CD1c-positive myeloid dendritic cell (primary cell): ENCODE measurements at regions not wholly inside any gene's neighbourhood (a gene's known extent, or its start where the extent isn't known, plus 50 kb on each side); places are given as distances from the start of the nearest gene placed in this dataset.

ENCODE experiments used
- DNase-seq: peaks from one replicate; pipeline ENCODE4 v3.0.0-alpha.2; 2016; ENCODE audit errors: extremely low spot score

DNA sequence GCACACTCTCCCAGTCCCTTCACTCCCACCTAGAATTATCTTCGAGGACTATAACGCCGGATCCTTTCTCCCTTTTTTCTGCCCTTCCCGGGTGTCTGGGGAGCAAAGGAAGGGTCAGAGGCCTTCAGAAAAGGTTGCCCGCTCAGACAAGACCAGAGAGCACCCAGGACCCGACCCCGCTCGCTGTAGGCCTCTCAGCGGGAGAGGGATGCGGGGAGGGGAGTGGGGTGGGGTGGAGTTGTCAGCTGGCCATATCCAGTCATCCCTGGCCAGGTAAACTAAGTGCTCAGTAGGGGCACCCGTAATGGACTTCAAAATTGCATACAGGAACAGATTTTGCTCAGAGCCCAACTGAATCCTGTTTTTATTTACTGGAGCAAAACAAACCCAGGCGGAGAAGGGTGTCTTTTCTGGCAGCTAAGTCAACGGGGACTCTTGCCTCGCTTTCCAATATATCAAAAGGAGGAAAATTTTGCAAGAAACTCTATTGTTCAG, 65.0 kb downstream of the NOL4 start:
- no peak for DNase-seq

DNA sequence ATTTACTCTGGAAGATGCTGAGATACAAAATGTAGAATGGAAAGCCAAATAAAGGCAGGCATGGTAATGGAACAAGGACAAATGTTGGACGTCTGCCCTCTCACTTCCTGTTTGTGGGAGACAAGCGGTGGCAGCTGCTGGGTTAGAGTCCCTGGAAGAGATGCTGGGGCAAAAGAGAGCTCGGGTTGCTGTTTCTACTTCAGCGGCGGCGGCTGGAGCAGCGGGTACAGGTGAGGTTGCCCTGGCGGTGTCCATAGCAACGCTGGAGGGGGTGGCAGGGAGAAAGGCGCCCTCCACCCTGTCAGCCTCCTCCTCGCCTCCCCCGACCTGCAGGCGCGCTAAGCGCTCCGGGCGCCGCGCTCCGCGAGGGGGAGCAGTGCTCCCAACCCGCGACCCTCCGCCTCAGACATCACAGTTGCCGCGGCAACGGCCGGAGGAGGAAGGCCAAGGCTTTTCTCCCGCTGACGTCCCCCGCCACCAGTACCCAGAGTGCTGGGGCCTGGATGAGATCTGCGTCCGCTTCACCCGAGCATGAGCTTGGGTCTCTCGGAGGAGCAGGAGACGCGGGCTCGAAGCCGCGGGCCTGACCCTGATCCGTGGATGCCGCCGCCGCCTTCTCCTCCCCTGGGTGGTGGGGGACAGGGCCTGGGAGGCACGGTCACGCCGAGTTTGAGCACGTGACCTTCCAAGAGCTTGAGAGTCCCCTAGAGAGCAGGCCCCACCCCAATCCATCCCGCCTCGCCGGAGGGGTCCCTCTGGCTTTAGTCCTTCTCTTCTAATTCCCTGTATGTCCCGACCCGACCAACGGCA, 65.6 kb downstream of the NOL4 start:
- DNase-seq: no peak

DNA sequence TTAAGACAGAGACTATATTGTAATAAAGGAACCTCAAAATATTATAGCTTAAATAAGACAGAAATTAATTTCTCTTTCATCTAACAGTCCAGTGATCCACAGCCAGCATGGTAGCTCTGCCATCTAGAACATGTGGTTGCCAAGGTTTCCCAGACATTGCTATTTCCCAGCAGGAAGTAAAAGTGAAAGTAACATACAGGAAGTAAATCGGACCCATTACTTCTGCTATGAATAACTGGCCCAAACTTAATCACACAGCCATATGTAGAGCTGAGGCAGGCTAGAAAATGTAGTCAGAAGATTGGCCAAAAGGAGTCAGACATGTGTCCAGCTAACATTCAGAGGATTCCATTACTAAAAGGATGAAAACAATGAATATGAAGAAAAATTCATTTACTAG, 71.0 kb downstream of the NOL4 start:
- DNase-seq: no peak

DNA sequence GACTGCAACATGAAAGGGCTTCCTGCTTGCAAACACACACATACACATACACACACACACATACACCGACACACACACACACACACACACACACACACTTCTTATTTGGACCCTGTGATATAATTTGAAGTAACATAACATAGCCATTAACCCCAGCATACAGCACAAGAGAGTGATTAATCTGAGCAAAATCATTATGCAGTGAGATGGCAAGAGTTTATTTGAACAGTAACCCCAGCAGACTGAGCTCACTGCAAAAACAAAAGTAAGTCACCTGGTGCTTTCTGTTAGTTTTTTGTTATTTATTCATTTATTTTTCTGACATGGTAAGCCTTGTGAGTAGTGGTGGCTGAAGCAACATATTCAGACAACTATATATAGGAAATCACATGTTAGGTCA, 93.7 kb downstream of the NOL4 start:
- no peak for DNase-seq

DNA sequence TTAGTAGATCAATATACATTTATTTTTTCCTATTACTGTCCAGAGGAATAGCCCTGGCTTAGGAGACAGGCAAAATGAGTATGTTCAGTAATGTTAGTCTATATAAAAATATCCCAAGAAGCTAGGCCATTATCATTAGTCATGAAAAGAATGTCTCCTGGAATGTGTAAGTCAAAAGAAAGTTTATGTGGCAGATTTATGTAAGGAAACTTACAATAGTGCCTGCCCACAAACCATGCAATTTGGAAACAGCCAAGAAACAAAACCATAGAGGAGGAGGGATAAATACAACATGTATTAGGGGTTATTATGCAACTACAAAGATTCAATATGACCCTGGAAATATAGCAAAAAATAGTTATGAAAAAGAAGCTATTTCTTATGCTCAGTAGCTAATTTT, 96.3 kb downstream of the NOL4 start:
- no peak for DNase-seq

DNA sequence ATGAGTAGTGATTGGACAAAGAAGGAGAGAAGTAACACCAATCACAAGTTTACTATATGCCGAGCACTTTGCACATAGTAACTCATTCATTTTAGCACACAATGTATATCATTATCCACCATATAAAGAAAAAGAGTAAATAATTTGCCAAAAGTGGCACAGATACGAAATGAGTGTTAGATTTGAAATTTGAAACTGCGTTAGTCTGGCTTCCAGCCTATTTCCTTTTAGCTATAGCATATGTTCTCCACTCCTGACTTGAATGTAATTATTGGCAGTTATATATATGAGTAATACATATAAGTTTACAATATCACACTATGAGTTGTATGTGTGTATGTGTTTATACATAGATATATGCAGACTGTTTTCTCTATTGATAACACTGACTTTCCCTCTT, 98.6 kb downstream of the NOL4 start:
- no peak for DNase-seq

DNA sequence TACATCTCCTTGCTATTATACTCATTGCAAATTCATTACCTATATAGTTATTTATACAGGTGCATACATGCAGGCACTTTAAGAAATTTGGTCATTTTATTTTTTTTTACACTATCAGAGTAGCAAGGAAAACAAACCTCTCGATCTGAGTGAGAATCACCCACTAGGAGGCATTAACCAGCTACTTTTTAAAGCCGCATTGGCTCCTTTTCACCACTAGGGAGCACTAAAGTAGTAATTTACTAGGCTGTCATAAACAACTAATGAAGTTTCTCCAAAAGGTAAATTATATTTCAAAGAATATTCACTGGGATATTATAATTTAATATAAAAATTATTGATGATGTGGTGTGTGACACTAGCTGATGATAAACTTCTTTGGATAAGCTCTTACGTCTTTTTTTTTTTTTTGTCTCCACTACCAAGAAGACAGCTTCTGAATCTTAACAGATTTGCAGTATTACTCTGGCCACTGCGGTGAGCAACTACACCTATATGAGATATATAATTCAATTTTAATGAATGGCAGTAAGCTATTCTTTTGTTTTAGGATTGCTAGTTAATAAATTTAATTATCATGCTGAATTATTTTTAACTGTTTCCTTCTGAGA, 101.9 kb downstream of the NOL4 start:
- DNase-seq: peak; percentile 62

DNA sequence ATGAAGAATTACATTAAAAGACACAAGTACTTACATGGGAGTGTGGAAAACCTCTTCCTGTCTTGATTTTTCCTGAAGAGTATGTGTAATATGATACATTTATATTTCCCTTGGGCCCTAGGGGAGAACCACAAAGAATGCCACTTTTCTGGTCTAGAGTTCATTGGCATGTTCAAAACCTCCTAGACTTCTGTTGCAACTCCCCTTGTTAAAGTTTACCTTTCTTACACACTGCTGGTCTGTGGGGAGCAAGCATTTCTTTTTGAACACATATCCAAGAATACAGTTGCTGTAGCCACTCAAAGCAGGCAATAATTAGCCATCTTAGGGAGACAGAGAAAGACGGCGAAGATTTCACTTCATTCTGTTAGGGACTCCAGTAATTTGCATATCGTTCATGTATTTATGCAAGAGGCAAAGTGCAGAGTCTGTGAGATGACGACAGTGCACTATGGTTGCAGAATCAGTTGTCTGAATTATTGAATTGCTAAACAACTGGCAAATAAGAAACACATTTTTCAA, 103.5 kb downstream of the NOL4 start:
- no peak for DNase-seq

DNA sequence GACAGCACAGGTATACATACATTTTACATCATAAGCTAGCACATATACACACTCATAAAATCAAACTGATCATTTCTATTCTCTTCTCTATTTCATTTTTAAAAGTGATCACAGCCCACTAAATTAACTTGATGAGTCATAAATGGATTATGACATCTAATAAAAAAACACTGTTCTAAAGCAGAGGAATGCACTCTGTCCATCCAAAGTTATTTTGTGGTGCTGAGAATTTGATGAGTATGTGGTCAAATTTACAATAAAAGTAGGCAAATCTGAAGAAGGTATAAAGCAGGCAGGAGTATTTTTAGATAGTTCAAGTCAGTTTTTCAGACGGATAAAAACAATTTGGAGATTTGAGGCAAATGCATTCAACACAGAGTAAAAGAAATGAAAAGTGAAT, 104.4 kb downstream of the NOL4 start:
- no peak for DNase-seq

DNA sequence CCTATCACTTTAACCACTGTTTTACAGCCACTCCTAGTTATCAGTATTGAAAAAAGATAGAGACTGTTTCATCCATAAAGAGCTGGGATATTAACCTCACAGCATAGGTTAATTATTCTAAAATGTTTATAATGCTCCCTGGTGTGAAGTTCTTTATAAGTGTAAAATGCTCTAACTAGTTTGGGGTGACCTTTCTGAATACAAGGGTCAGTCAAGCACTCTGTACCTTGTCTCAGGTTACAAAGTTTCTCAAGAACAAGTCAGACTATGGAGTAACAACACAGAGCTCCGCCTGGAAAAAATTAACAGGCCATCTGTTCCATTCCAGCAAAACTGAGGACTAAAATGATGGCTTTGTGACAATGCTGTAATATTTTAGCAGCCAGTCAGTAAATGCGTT, 107.4 kb downstream of the NOL4 start:
- no peak for DNase-seq

DNA sequence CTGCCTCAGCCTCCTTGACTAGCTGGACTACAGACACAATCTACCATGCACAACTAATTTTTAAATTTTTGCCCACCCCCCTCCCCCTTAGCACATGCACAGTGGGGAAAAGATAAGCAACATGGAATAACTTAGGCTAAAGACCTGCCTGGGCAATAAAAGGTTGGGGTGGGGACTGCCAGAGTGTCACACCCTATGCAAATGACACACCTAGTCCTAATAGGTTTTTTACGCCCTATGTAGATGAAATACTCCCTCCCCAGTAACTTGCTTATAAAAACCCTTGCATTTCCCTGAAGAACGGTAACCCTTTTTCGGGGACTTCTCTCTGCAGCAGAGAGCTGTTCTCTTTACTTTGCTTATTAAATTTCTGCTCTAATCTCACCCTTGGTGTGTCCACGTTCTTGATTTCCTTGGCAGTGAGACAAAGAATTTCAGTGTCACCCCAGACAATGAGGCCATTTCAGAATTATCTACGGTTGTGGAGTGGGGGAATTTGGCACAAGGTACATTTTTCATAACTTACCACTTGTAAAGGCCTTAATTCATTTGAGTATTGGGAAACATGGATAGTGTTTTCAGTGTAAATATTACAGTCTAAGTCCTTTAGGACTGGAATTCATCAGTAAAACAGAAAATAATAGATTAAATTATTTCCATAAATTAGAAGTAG, 109.2 kb downstream of the NOL4 start:
- no peak for DNase-seq

DNA sequence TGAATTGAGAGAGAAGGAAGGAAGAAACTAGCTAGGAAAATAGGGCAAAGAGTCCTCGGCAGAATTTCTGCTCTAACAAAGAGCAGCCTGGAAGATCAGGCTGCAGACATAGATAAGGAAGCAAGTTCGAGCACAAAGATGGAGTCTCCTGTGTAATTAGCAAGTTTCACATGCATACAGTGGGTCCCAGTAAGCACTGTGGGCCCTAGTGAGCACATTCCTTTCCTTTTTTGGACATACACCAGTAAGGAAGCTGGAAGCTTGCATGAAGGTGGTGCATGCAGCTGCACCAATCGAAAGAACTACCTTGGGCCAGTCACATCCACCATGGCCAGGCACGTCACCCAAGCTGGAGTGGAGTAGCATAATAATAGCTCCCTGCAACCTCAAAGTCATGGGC, 109.7 kb downstream of the NOL4 start:
- DNase-seq: no peak

DNA sequence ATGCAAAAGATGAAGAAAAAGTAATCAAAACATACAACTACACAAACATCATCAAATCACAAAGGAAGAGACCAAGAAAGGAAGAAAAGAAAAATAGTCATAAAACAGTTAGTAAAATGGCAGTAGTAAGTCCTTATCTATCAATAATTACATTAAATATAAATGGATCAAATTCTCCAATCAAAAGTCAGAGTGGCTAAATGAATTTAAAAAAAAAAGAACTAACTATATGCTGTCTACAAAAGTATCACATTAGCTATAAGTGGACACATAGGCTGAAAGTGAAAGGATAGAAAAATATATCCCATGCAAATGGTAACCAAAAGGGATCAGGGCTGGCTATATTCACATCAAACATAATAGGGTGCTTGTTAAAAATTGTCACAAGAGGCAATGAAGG, 116.5 kb downstream of the NOL4 start:
- DNase-seq: no peak

DNA sequence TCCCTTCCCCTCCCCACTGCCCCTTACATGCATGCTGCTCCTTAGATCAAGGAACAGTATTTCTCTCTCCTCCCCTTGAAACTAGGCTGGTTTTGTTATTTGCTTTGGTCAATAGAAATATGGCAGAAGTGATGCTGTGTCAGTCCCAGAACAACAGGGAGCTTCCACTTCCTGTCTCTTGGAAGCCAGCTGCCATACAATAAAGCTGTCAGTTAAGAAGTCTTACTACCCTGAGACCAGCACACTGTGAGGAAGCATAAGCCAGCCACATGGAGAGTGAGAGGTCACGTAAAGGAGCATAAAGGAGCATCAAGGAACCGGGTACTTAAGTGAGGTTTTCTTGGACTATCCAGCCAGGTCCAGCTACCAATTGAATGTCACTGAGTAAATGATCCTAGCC, 126.6 kb downstream of the NOL4 start:
- no peak for DNase-seq

DNA sequence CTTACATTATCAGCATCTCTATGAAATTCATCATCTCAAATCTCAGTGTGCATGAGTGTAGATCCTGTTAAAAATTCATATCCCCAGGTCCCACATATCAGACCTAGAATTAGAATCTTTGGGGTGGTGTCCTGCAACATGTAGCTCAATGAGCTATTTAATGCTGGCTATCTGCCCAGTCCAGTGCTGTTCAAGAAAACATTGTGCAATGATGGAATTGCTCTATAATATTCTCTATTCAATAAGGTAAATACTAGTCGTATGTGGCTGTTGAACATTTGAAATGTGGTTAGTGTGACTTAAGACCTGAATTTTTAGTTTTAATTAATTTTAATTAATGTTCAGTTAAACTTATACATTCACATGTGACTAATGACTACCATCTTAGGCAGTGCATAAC, 127.4 kb downstream of the NOL4 start:
- DNase-seq: no peak

DNA sequence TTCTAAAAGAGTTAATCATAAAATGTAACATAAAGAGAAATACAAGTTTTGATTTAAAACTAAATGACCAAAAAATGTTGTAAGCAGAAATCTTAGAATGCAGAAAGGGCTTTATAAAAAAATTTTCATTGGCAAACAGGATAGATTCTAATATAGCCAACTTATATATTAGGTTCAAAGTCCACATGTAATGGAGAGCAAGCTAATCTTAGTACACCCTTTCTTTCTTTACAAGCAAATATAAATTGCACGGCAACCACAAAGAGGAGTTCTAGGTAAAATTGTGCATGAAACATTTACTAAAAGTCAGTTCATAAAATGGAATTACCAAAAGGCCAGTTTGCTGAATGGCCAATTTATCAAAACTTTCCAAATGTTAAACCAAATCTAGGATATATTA, 130.6 kb downstream of the NOL4 start:
- DNase-seq: no peak

DNA sequence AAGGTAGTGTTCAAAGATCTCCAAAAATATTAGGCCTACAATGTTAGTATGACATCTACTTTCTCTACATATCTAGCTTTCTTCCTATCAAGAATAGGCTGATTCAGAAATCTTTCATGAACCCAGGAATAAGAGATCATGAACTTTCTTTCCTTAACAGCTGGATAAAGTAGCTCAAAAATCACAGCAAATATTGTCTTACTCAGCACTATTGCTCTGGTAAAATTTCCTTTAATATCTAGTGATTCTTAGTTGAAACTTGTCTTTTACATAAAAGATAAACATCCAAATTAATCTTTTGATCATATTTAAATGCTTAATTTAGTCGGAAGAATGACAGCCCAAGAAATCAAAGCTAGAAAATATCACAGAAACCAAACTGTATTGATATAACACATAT, 131.9 kb downstream of the NOL4 start:
- no peak for DNase-seq

DNA sequence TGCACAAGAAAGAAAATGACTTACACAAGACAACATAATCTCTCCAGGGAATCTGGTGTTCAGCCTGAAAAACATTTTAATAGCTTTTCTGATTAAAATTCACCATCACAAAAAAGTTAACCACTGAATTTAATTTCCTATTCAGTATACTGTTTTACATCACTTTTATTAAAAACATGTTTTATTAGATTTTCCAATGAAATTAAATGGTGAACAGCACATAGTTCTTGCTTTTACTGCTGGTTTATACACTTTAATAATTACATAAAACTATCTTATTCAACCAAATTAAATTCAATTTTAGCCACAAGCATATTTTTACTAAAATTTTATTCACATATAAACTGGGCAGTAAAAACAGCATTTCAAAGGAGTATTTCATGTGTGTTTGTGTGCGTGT, 138.3 kb downstream of the NOL4 start:
- no peak for DNase-seq

DNA sequence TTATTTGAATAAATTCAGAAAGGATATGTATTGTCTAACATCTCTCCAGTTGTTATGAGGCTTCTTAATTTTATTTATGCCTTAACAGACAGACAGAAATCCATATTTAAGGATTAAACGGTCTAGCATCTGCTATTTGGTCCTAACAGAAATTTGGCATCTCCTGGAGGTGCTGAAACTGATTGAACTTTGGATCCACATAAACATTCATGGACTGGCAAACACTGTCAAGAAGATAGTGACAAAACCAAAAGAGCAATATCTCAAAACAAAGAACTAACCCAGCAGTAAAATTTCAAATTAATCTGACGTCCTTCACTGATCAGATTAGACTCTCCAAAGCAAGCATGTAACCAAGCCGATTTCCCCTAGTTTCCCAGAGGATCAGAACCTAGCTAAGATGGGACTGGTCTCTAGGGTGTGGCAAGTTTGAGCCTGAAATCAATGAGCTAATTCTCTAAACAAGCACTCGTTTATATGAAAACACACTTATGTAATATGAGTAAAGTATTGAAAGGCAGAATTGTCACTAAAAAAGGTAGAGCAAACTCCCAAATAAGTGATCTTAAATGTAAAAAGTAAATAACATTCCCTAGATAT, 139.5 kb downstream of the NOL4 start:
- DNase-seq: no peak

DNA sequence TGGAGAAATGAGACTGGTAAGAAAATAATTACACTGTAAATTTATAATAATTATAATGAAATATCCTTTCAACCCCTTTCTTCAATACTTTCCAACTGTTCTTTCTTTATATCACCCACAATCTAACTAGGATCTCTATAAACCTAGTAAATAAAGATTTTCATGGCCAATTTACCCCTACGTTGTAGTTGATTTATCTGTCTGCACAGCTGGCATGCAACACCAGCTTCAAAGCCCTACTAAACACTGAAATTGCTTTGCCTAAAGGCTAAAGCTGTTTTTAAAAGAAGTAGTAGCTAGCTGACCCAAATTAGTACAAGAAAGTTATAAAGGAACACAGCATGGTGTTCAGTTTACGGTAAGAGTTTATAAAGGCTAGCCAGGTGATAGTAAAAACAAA, 140.1 kb downstream of the NOL4 start:
- DNase-seq: no peak

DNA sequence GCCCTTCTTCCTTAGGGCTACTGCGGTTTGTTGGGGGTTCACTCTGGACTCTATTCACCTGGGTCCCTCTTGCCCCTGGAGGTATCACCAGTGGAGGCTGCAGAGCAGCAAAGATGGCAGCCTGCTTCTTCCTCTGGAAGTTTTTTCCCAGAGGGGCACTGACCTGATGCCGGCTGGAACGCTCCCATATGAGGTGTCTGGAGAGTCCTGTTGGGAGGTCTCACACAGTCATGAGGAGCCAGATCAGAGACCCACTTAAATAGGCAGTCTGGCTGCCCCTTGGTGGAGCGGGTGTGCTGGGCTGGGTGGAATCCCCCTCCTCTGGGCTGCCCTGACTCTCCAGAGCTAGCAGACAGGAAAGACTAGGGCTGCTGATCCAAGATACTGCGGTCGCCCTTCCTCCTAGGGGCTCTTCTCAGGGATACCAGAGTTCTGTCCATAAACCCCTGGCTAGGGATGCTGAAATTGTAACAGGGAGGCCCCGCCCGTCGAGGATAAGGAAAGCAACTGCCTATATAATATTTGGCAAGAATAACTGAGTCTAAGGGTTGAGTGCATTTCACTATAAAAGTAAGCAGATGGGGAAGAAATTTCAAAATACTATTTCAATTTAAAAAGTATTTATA, 140.7 kb downstream of the NOL4 start:
- DNase-seq: no peak

DNA sequence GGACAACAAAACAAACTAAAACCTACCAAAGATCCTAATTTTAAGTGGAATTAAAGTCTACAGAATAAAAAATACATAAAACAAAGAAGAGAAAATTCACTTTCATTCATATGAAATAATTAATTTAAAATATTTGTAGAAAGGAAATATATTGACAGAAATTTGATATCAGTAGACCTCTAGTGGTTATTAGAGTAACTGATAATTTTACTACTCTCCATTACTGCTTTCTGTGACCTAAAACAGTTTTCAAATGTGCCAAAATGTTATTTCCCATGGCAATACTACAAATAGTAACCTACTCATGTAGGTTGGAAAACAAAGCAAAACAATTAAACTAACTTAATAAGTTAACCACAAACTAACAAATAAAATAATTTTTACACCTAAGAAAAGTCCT, 147.1 kb downstream of the NOL4 start:
- DNase-seq: no peak
